ENCODE measurements at regions not wholly inside any gene's neighbourhood (a gene's known extent, or its start where the extent isn't known, plus 50 kb on each side); places are given as distances from the start of the nearest gene placed in this dataset.

DNA sequence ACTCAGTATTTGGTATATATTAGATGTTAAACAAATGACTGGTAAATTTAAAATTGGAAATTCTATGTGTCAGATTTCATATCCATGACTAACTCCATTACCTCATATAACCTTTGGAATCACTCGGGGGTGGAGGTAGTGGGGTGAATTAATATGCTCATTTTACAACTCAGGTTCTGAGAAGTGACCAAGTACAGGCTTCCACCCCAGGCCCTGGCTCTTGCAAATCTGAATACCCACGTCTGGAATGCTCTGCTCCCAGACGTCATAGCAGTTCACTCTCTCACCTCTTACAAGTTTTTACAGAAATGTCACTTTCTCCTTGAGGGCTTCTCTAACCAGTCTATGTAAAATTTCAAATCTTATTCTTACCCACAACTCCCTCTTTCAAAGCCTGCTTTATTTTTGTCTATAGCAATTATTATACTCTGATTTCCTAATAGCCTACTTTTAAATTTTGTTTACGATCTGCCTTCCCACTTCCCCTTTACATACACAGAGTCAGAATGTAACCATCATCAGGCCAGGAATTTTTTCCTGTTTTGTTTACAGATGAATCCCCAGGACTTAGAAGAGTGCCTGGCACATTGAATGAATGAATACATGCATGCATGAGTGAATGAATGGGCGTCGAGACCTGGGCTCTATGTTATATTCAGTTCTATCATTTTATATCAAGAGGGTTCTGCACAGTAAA, 134.1 kb upstream of the IFNE start:
- TF ChIP-seq, protein P1, sequence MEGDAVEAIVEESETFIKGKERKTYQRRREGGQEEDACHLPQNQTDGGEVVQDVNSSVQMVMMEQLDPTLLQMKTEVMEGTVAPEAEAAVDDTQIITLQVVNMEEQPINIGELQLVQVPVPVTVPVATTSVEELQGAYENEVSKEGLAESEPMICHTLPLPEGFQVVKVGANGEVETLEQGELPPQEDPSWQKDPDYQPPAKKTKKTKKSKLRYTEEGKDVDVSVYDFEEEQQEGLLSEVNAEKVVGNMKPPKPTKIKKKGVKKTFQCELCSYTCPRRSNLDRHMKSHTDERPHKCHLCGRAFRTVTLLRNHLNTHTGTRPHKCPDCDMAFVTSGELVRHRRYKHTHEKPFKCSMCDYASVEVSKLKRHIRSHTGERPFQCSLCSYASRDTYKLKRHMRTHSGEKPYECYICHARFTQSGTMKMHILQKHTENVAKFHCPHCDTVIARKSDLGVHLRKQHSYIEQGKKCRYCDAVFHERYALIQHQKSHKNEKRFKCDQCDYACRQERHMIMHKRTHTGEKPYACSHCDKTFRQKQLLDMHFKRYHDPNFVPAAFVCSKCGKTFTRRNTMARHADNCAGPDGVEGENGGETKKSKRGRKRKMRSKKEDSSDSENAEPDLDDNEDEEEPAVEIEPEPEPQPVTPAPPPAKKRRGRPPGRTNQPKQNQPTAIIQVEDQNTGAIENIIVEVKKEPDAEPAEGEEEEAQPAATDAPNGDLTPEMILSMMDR (IDR thresholded peaks at IDR 0.05 in 8 of 11, conservative IDR thresholded peaks at IDR 0.05 in 3 of 11): no peak
- TF ChIP-seq POLR2A (IDR thresholded peaks at IDR 0.05) (no peak), POLR2AphosphoS5 (IDR thresholded peaks at IDR 0.05) (no peak)
